Suprapubic skin (tissue), 3 donors: ENCODE measurements at regions not wholly inside any gene's neighbourhood (a gene's known extent, or its start where the extent isn't known, plus 50 kb on each side); places are given as distances from the start of the nearest gene placed in this dataset.

Experiments
- POLR2AphosphoS5 ChIP-seq, 3 donors: sonication (generic); formaldehyde crosslinking; IDR thresholded peaks; one replicate each; pipeline ENCODE4 v1.6.1; 2017; ENCODE audit warnings: antibody characterized with exemption in 3 of 3
- TF ChIP-seq, protein P1 (sequence below), 2 donors: fragments of 200-600 bp in 1 of 2; fragments of 450-650 bp in 1 of 2; sonication (generic) in 1 of 2; IDR thresholded peaks; one replicate each; pipeline ENCODE4 v1.5.1; 2016 to 2019; ENCODE audit warnings: antibody characterized with exemption in 2 of 2, mild to moderate bottlenecking in 1 of 2, moderate library complexity in 1 of 2

GRCh38 chr12:28951935-28952334 lies 197.1 kb upstream of the FAR2 start:
- TF ChIP-seq, protein P1, sequence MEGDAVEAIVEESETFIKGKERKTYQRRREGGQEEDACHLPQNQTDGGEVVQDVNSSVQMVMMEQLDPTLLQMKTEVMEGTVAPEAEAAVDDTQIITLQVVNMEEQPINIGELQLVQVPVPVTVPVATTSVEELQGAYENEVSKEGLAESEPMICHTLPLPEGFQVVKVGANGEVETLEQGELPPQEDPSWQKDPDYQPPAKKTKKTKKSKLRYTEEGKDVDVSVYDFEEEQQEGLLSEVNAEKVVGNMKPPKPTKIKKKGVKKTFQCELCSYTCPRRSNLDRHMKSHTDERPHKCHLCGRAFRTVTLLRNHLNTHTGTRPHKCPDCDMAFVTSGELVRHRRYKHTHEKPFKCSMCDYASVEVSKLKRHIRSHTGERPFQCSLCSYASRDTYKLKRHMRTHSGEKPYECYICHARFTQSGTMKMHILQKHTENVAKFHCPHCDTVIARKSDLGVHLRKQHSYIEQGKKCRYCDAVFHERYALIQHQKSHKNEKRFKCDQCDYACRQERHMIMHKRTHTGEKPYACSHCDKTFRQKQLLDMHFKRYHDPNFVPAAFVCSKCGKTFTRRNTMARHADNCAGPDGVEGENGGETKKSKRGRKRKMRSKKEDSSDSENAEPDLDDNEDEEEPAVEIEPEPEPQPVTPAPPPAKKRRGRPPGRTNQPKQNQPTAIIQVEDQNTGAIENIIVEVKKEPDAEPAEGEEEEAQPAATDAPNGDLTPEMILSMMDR (IDR thresholded peaks at IDR 0.05): no peak
- TF ChIP-seq POLR2AphosphoS5 (IDR thresholded peaks at IDR 0.05): no peak
